ENCODE measurements at regions not wholly inside any gene's neighbourhood (a gene's known extent, or its start where the extent isn't known, plus 50 kb on each side); places are given as distances from the start of the nearest gene placed in this dataset.

DNA sequence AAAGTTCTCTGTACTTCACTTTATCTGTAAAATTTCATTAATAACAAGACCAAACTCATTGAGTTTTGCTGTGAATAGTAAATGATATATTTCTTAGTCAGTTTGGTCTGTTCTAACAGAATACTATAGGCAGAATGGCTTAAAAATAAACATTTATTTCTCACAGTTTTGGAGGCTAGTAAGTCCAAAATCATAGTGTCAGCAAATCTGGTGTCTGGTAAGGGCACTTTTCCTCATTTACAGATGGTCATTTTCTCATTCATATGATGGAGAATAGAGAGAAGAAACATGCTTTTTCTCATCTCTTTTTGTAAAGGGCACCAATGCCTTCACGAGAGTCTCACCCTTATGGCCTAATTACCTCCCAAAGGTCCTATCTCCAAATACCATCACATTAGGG lies 415.1 kb downstream of the FAM133A start:
- TF ChIP-seq CTCF (IDR thresholded peaks at IDR 0.05 in 8 of 11, conservative IDR thresholded peaks at IDR 0.05 in 3 of 11) (no peak), POLR2AphosphoS5 (IDR thresholded peaks at IDR 0.05) (no peak)

Measured in spleen (tissue), 7 donors.